ENCODE measurements at regions not wholly inside any gene's neighbourhood (a gene's known extent, or its start where the extent isn't known, plus 50 kb on each side); places are given as distances from the start of the nearest gene placed in this dataset.
"Not testable (repeated sequence)": the region's sequence is repeated elsewhere in the genome, so short reads cannot be mapped to it uniquely, and the experiment has no call there.

DNA sequence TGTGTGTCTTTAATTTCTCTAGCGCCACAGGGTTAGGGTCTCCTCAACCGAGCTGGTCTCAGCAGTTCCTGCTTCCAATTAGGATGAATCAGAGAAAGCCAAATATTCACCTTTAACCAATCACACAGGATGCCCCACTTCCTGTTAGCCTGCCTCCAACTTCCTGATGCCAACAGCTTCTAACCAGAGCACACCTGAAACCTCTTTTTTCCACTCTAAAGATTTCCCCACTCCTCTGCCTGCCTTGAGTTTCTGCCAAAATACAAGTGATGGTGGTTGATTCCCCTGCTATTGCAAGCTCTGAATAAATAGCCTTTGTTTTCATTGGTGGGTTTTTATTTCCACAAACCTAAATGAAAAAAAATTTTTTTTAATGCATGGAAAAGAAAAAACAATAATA is 144.7 kb upstream of the UST start:
- Mint-ChIP-seq H3K27ac (no peak overlapping the region), H3K36me3 (no peaks in the 10 kb centered on the region), H3K9me3 (peaks cover 7% of the 10 kb centered on the region), H3K4me3 (no peak overlapping the region), H3K4me1 (peaks cover 14% of the 10 kb centered on the region), H3K27me3 (no peaks in the 10 kb centered on the region)
- no peak for ATAC-seq

DNA sequence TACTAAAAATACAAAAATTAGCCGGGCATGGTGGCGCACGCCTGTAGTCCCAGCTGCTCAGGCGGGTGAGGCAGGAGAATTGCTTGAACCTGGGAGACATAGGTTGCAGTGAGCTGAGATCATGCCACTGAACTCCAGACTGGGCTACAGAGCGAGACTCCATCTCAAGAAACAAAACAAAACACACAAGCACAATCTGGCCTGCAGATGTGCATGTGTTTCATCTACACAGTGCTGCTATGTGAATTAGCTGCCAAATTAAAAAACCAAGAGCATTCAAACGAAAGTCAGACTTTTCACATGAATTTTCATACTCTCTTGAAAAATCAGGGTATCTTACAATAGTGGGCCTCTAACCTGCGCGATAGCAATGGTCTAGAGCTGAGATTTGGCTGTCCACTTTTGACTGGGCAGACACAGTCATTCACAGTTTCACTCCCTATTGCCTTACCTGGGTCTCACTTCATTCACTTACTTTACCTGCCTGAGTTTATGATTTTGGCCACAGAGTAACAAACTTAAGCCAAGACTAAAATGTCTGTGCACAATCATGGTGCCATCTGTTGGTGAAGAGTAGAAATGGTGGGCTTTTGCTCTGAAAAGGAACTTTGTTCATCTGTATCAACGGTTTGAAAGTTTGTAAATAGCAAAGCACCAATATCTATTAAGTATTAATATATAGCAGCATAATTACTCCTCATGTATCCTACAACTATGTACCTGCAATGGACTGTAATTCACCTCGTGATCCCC is 138.5 kb upstream of the UST start:
- ATAC-seq = no peak
- Mint-ChIP-seq H3K4me3 (no peak overlapping the region), H3K4me1 (no peaks in the 10 kb centered on the region), H3K36me3 (no peaks in the 10 kb centered on the region), H3K9me3 (no peaks in the 10 kb centered on the region), H3K27ac (no peak overlapping the region), H3K27me3 (no peaks in the 10 kb centered on the region)

GRCh38 chr6:148611213-148611612 is 135.6 kb upstream of the UST start:
- no peaks in the 10 kb centered on the region for H3K4me1 Mint-ChIP-seq
- H3K27ac Mint-ChIP-seq = no peak overlapping the region
- no peak overlapping the region for H3K4me3 Mint-ChIP-seq
- no peaks in the 10 kb centered on the region for H3K27me3 Mint-ChIP-seq
- ATAC-seq = no peak
- H3K9me3 Mint-ChIP-seq = no peaks in the 10 kb centered on the region
- H3K36me3 Mint-ChIP-seq = no peaks in the 10 kb centered on the region

DNA sequence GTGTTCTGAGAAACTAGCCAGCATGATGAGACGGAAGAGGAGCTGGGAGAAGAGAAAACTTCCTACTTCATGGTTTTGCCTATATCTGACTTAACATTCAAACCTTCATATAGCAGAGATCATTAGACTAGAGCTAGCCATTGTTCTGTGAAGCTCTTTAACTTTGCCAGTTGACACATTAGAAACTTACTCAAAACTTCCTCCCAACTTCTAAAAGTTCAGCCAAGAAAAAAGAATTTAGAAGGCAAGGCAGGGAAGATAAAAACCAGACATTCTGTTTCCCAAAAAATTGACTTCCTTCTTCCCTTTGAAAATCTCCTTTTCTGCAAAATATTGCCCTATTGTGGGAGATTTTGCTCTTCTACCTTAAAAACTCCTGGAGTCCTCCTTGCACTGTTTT is 134.8 kb upstream of the UST start:
- H3K27me3 Mint-ChIP-seq = no peaks in the 10 kb centered on the region
- ATAC-seq = no peak
- no peaks in the 10 kb centered on the region for H3K9me3 Mint-ChIP-seq
- H3K27ac Mint-ChIP-seq = no peak overlapping the region
- H3K36me3 Mint-ChIP-seq = no peaks in the 10 kb centered on the region
- H3K4me1 Mint-ChIP-seq = no peaks in the 10 kb centered on the region
- H3K4me3 Mint-ChIP-seq = no peak overlapping the region

DNA sequence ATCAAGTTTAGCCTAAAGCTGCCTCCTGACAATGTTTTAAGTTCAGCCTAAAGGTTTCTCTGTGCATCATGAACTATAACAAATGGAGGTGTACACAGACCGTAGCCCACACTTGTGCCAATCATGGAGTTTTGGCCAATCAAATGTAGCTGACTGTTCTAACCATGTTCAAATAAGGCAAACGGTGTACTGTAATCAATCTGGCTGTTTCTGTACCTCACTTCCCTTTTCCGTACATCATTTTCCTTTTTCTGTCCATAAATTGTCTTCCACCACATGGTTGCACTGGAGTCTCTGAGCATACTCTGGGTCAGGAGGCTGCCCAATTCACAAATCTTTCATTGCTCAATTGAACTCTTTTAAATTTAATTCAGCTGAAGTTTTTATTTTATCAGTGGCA is 132.2 kb upstream of the UST start:
- ATAC-seq = no peak
- H3K36me3 Mint-ChIP-seq = no peaks in the 10 kb centered on the region
- H3K27ac Mint-ChIP-seq = no peak overlapping the region
- no peaks in the 10 kb centered on the region for H3K9me3 Mint-ChIP-seq
- H3K4me3 Mint-ChIP-seq = no peak overlapping the region
- no peaks in the 10 kb centered on the region for H3K27me3 Mint-ChIP-seq
- peaks cover 6% of the 10 kb centered on the region for H3K4me1 Mint-ChIP-seq

- H3K36me3 Mint-ChIP-seq = no peaks in the 10 kb centered on the region
- ATAC-seq = no peak
- no peaks in the 10 kb centered on the region for H3K9me3 Mint-ChIP-seq
- H3K27me3 Mint-ChIP-seq = no peaks in the 10 kb centered on the region
- no peak overlapping the region for H3K27ac Mint-ChIP-seq
- no peak overlapping the region for H3K4me3 Mint-ChIP-seq
- peaks cover 6% of the 10 kb centered on the region for H3K4me1 Mint-ChIP-seq
Measured at GRCh38 chr6:148616841-148617240, 130.0 kb upstream of the UST start.

- Mint-ChIP-seq H3K4me3 (no peak overlapping the region), H3K27ac (no peak overlapping the region), H3K36me3 (no peaks in the 10 kb centered on the region), H3K4me1 (peaks cover 6% of the 10 kb centered on the region), H3K9me3 (no peaks in the 10 kb centered on the region), H3K27me3 (no peaks in the 10 kb centered on the region)
- ATAC-seq = no peak
Measured at GRCh38 chr6:148617530-148617929, 129.3 kb upstream of the UST start.

DNA sequence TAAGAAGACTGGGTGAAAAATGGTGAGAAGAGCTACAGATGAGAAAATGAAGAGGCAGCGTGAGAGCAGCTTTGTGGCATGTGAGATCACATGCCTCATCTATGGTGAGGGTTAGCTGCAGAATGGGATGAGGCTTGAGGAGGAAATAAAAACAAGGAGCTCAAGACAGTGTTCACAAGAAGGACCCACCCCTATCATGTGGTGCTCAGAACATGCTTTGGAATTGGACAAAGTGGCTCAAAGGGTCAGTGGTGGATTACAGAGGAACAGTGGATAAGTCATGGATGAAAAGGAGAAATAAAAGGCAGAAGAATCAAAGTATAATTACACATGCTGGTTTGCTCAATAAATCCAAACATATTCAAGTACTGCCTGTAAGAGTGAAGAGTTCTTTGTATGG is 126.9 kb upstream of the UST start:
- no peaks in the 10 kb centered on the region for H3K36me3 Mint-ChIP-seq
- H3K27ac Mint-ChIP-seq = no peak overlapping the region

DNA sequence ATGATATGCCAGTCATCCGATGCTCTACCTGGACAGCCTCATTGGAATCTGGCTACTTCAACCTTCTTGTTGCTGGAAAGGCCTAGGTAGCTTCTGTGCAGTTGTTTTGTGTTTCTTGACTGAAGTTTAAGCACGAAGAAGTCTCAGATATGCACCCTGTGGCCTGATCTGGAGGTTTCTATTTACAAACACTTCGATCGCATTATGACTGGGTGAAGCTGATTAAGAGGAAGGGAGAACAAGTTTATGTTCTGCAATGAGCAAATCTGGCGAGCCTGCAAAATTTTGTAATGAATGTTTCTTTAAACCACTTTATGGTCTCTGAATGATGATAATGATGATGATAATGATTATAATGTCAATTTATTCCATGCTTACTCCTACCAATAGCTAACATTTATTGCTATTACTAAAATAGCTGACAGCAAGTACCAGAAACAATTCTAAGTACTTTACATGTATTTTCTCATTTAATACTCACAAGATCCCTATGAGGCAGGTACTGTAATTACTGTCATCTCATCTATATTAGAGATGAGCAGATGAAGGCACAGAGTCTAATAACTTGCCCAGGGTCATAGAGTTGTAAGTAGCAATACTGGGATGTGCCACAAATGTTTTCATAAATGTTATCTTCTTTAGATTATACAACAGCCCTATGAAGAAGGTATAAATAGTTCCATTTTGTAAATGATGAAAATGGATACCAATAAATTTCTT is 126.1 kb upstream of the UST start:
- H3K4me1 Mint-ChIP-seq = peaks cover 6% of the 10 kb centered on the region
- peak; percentile 81 for ATAC-seq
- H3K27me3 Mint-ChIP-seq = no peaks in the 10 kb centered on the region
- H3K4me3 Mint-ChIP-seq = no peak overlapping the region
- no peak overlapping the region for H3K27ac Mint-ChIP-seq
- H3K36me3 Mint-ChIP-seq = no peaks in the 10 kb centered on the region
- no peaks in the 10 kb centered on the region for H3K9me3 Mint-ChIP-seq

More for the DNA sequence above, 126.9 kb upstream of the UST start:
- Mint-ChIP-seq H3K27me3 (no peaks in the 10 kb centered on the region), H3K9me3 (no peaks in the 10 kb centered on the region), H3K4me3 (no peak overlapping the region), H3K4me1 (peaks cover 6% of the 10 kb centered on the region)
- ATAC-seq = no peak

- H3K4me3 Mint-ChIP-seq = no peak overlapping the region
- H3K36me3 Mint-ChIP-seq = no peaks in the 10 kb centered on the region
- no peak for ATAC-seq
- H3K4me1 Mint-ChIP-seq = peaks cover 11% of the 10 kb centered on the region
- no peak overlapping the region for H3K27ac Mint-ChIP-seq
- no peaks in the 10 kb centered on the region for H3K27me3 Mint-ChIP-seq
- H3K9me3 Mint-ChIP-seq = no peaks in the 10 kb centered on the region
Measured at GRCh38 chr6:148625609-148626008, 121.2 kb upstream of the UST start.

DNA sequence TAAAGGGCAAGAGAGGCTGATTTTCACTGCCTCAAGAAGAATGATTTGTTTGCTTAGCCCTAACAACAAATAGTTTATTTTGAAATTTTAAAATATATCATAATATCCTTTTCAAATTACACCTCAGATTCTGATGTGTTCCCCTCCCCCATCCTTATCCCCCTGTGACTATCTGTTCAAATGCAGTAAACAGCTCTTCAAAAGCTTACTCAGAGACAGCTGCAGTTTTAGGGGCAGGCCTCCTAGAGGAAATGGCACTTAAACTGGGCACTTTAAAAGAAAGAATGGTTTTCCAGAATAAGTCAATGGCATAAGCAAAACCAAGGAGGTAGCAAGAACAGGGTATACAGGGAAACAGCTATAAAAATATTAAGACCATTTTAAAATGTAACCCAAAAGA is 118.6 kb upstream of the UST start:
- Mint-ChIP-seq H3K4me1 (peaks cover 11% of the 10 kb centered on the region), H3K27me3 (no peaks in the 10 kb centered on the region), H3K4me3 (no peak overlapping the region), H3K27ac (no peak overlapping the region), H3K36me3 (no peaks in the 10 kb centered on the region), H3K9me3 (no peaks in the 10 kb centered on the region)
- ATAC-seq = no peak

- no peaks in the 10 kb centered on the region for H3K36me3 Mint-ChIP-seq
- peaks cover 11% of the 10 kb centered on the region for H3K4me1 Mint-ChIP-seq
- H3K27me3 Mint-ChIP-seq = no peaks in the 10 kb centered on the region
- no peak overlapping the region for H3K4me3 Mint-ChIP-seq
- H3K27ac Mint-ChIP-seq = peak overlapping the region; percentile 38
- no peaks in the 10 kb centered on the region for H3K9me3 Mint-ChIP-seq
- ATAC-seq = no peak
Measured at GRCh38 chr6:148629181-148629580, 117.6 kb upstream of the UST start.

GRCh38 chr6:148629592-148630465 is 117.0 kb upstream of the UST start:
- no peaks in the 10 kb centered on the region for H3K9me3 Mint-ChIP-seq
- H3K4me3 Mint-ChIP-seq = peak overlapping the region; percentile 11
- H3K27me3 Mint-ChIP-seq = no peaks in the 10 kb centered on the region
- H3K27ac Mint-ChIP-seq = peak overlapping the region; percentile 38
- no peaks in the 10 kb centered on the region for H3K36me3 Mint-ChIP-seq
- ATAC-seq = no peak
- peaks cover 11% of the 10 kb centered on the region for H3K4me1 Mint-ChIP-seq

DNA sequence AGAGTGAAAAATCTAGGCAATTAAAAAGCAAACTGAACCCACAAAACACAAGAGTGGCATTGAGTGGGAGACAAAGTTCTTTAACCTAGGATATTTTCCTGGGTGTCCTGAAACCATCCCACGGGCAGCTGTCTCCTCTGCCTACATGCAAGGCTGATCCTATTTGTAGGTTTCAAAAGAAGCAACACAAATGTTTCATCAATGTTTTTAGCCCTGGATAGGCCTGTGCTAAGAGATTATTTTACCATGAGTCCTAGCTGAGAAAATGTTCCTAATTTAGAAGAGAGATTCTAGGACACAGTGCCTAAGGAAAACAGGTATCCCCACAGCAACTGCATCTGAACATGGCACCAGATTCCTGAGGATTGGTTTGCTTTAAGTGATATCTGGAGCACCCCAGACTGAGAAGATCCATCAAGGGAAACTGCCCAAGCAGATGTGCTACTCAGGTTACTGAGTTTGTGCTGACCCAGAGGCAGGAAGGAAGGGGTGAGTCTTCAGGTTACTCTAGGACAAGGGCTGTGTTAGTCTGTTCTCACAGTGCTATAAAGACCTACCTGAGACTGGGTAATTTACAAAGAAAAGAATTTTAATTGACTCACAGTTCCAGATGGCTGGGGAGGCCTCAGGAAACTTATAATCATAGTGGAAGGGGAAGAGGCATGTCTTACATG is 111.6 kb upstream of the UST start:
- no peak for ATAC-seq
- Mint-ChIP-seq H3K36me3 (peaks cover 5% of the 10 kb centered on the region), H3K27ac (no peak overlapping the region), H3K4me3 (no peak overlapping the region), H3K9me3 (peaks cover 5% of the 10 kb centered on the region), H3K27me3 (no peaks in the 10 kb centered on the region), H3K4me1 (peaks cover 13% of the 10 kb centered on the region)

- not testable (repeated sequence) for H3K27me3 Mint-ChIP-seq, ATAC-seq, H3K4me1 Mint-ChIP-seq, H3K27ac Mint-ChIP-seq, H3K4me3 Mint-ChIP-seq, H3K36me3 Mint-ChIP-seq, H3K9me3 Mint-ChIP-seq
Measured at GRCh38 chr6:148641836-148642235, 105.0 kb upstream of the UST start.

All from stimulated activated memory B cell treated with anti-CD40 and anti-IgM and Interleukin-4, amounts not matched to agents 10 μg/mL and 1 μg/mL and 100 μg/mL, for 72 hours (primary cell).